B cell (primary cell): ENCODE measurements at regions not wholly inside any gene's neighbourhood (a gene's known extent, or its start where the extent isn't known, plus 50 kb on each side); places are given as distances from the start of the nearest gene placed in this dataset.

Source experiments
- ATAC-seq: fragments of 200-7000 bp; cut with Tn5 transposase; one replicate; pipeline ENCODE4 v1.10.0; 2021; ENCODE audit warnings: low read depth, mild to moderate bottlenecking, moderate number of reproducible peaks, moderate library complexity
- CTCF ChIA-PET: fragments of 350-600 bp; sonication (Branson Sonifier 250); formaldehyde crosslinking; loops from one replicate; lab custom pipeline; 2021; ENCODE audit warnings: antibody characterized with exemption, inconsistent platforms; lab: Charles Lee
- POLR2A ChIA-PET: fragments of 350-600 bp; sonication (Branson Sonifier 250); formaldehyde crosslinking; loops from one replicate; lab custom pipeline; 2021; ENCODE audit warnings: antibody characterized with exemption; lab: Charles Lee
- DNase-seq: peaks from one replicate; pipeline ENCODE4 v3.0.0; 2013
- H2AFZ ChIP-seq: 2 replicates; pipeline ENCODE4 v1.6.1; 2012; ENCODE audit warnings: mild to moderate bottlenecking, low read depth, low read length; ENCODE audit not compliant: insufficient read depth, poor library complexity, severe bottlenecking
- H3K27ac ChIP-seq, 2 donors: 1 replicate in 1 of 2; 2 replicates in 1 of 2; pipeline ENCODE4 v1.5.1; 2012 to 2013; ENCODE audit warnings: low read length in 2 of 2, mild to moderate bottlenecking in 2 of 2, moderate library complexity in 1 of 2
- H3K27me3 ChIP-seq, 4 experiments: fragments of 200-600 bp in 1 of 4; sonication (generic) in 1 of 4; replicated peaks in 1 of 4; 1 replicate in 2 of 4; 2 replicates in 2 of 4; pipeline versions ENCODE4 v1.6.1 to v1.7.0; 2013 to 2016; ENCODE audit warnings: low read length in 3 of 4, mild to moderate bottlenecking in 2 of 4, mixed read lengths in 1 of 4, moderate library complexity in 1 of 4; ENCODE audit not compliant: insufficient read depth in 4 of 4, control insufficient read depth in 3 of 4; ENCODE audit errors: control extremely low read depth in 1 of 4
- H3K36me3 ChIP-seq, 2 experiments: replicated peaks in 1 of 2; 1 replicate in 1 of 2; 2 replicates in 1 of 2; pipeline versions ENCODE4 v1.6.1 to v1.7.1; 2013; ENCODE audit warnings: low read length in 1 of 2; ENCODE audit not compliant: insufficient read depth in 2 of 2, control insufficient read depth in 1 of 2; ENCODE audit errors: control extremely low read depth in 1 of 2, extremely low read depth in 1 of 2
- H3K4me1 ChIP-seq, 2 donors: fragments of 200-600 bp in 1 of 2; sonication (generic) in 1 of 2; 1 replicate in 1 of 2; 2 replicates in 1 of 2; pipeline versions ENCODE4 v1.5.1 to v1.6.1; 2013 to 2017; ENCODE audit warnings: low read length in 2 of 2; ENCODE audit not compliant: control insufficient read depth in 2 of 2, insufficient read depth in 2 of 2
- H3K4me2 ChIP-seq: replicated peaks from 2 replicates; pipeline ENCODE3; 2012; ENCODE audit warnings: mild to moderate bottlenecking, low read depth, low read length; ENCODE audit not compliant: poor library complexity, severe bottlenecking
- H3K4me3 ChIP-seq, 5 experiments: fragments of 200-600 bp in 1 of 5; sonication (generic) in 1 of 5; 1 replicate in 3 of 5; 2 replicates in 2 of 5; pipeline versions ENCODE4 v1.5.1 to v1.7.0; 2011 to 2016; ENCODE audit warnings: low read length in 4 of 5, mild to moderate bottlenecking in 4 of 5, low read depth in 2 of 5, control low read depth in 1 of 5, moderate library complexity in 1 of 5; ENCODE audit not compliant: insufficient read depth in 1 of 5; ENCODE audit errors: control extremely low read depth in 1 of 5, extremely low read depth in 1 of 5
- H3K79me2 ChIP-seq: fragments of 200-600 bp; sonication (generic); one replicate; pipeline ENCODE4 v1.6.0; 2016; ENCODE audit warnings: low read length; ENCODE audit not compliant: control insufficient read depth, insufficient read depth
- H3K9ac ChIP-seq: fragments of 200-600 bp; sonication (generic); 2 replicates; pipeline ENCODE4 v1.6.1; 2017; ENCODE audit warnings: mild to moderate bottlenecking, low read length, moderate library complexity
- H3K9me3 ChIP-seq, 3 donors: one replicate each; pipeline versions ENCODE4 v1.6.1 to v1.7.1; 2013; ENCODE audit warnings: low read length in 2 of 3; ENCODE audit not compliant: control insufficient read depth in 2 of 3, insufficient read depth in 1 of 3; ENCODE audit errors: control extremely low read depth in 1 of 3
- H4K20me1 ChIP-seq: 2 replicates; pipeline ENCODE4 v1.6.0; 2012; ENCODE audit warnings: mild to moderate bottlenecking, low read length; ENCODE audit not compliant: insufficient read depth, control insufficient read depth, poor library complexity, severe bottlenecking
- H3K27ac Mint-ChIP-seq: one replicate; pipeline ENCODE4 v1.8.0; 2021; ENCODE audit warnings: mixed read lengths
- H3K27me3 Mint-ChIP-seq: one replicate; pipeline ENCODE4 v1.8.0; 2021; ENCODE audit warnings: mixed read lengths
- H3K4me1 Mint-ChIP-seq: one replicate; pipeline ENCODE4 v1.8.0; 2021; ENCODE audit warnings: mixed read lengths
- H3K4me3 Mint-ChIP-seq: one replicate; pipeline ENCODE4 v1.8.0; 2021; ENCODE audit warnings: mixed read lengths
- H3K9me3 Mint-ChIP-seq: one replicate; pipeline ENCODE4 v1.8.0; 2022; ENCODE audit warnings: mixed read lengths; ENCODE audit not compliant: insufficient read depth
- EZH2 ChIP-seq: IDR thresholded peaks from 2 replicates; pipeline ENCODE4 v1.6.1; 2012; ENCODE audit warnings: borderline replicate concordance, low read depth, mild to moderate bottlenecking, moderate library complexity, low read length; ENCODE audit not compliant: insufficient read depth, poor library complexity, severe bottlenecking
- WGBS: methylation state at CpG from one replicate; pipeline ENCODE4 v1.1.5; 2013; ENCODE audit warnings: missing lambda C conversion rate; ENCODE audit not compliant: insufficient coverage; 5-methylcytosine and 5-hydroxymethylcytosine counted together
- intact Hi-C: fragments of 100-400 bp; cut with micrococcal nuclease; formaldehyde crosslinking; loops from one replicate; pipeline ENCODE4 v1.10.0; 2022
- TF ChIP-seq, protein P1 (sequence below): fragments of 200-600 bp; IDR thresholded peaks from one replicate; pipeline ENCODE4 v1.8.0; 2022; ENCODE audit warnings: antibody characterized with exemption, mild to moderate bottlenecking

GRCh38 chr15:70530503-70530902 lies 232.9 kb downstream of the UACA start:
- no peak overlapping the region for H3K4me2 ChIP-seq
- H2AFZ ChIP-seq: no peak overlapping the region
- ChIA-PET POLR2A (interaction anchor here (0.9 kb wide), 1 partner anchor 11 kb away, joined by 3 read pairs; no protein-coding TSS in a partner anchor), CTCF (interaction anchor here (1.2 kb wide), 1 partner anchor 1068 kb away, joined by 3 read pairs; no protein-coding TSS in a partner anchor)
- DNase-seq (no peak), ATAC-seq (no peak)
- H3K36me3 ChIP-seq: no peaks in the 10 kb centered on the region
- 100% methylated on average over 2 of the region's 4 CpGs for WGBS
- H3K4me1 ChIP-seq: peaks cover 48 to 54% of the 10 kb centered on the region in 2 donors
- H3K9me3 ChIP-seq: peaks cover 0 to 12% (median 6%) of the 10 kb centered on the region in 3 donors
- H4K20me1 ChIP-seq: no peaks in the 10 kb centered on the region
- TF ChIP-seq, protein P1, sequence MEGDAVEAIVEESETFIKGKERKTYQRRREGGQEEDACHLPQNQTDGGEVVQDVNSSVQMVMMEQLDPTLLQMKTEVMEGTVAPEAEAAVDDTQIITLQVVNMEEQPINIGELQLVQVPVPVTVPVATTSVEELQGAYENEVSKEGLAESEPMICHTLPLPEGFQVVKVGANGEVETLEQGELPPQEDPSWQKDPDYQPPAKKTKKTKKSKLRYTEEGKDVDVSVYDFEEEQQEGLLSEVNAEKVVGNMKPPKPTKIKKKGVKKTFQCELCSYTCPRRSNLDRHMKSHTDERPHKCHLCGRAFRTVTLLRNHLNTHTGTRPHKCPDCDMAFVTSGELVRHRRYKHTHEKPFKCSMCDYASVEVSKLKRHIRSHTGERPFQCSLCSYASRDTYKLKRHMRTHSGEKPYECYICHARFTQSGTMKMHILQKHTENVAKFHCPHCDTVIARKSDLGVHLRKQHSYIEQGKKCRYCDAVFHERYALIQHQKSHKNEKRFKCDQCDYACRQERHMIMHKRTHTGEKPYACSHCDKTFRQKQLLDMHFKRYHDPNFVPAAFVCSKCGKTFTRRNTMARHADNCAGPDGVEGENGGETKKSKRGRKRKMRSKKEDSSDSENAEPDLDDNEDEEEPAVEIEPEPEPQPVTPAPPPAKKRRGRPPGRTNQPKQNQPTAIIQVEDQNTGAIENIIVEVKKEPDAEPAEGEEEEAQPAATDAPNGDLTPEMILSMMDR: no peak
- TF ChIP-seq EZH2: no peak
- H3K79me2 ChIP-seq: no peaks in the 10 kb centered on the region
- no peak overlapping the region for H3K27ac ChIP-seq
- peaks cover 4% of the 10 kb centered on the region for H3K9me3 Mint-ChIP-seq
- H3K27ac Mint-ChIP-seq: peak overlapping the region; percentile 43
- peaks cover 56% of the 10 kb centered on the region for H3K4me1 Mint-ChIP-seq
- H3K4me3 ChIP-seq: no peak overlapping the region
- no peak overlapping the region for H3K9ac ChIP-seq
- peaks cover 8% of the 10 kb centered on the region for H3K27me3 Mint-ChIP-seq
- H3K27me3 ChIP-seq: peaks cover 0 to 4% (median 0%) of the 10 kb centered on the region in 4 experiments
- intact Hi-C loops: no loop called here
- peak overlapping the region; percentile 11 for H3K4me3 Mint-ChIP-seq

GRCh38 chr15:70530017-70530499 lies 233.3 kb downstream of the UACA start:
- H3K27me3 Mint-ChIP-seq: peaks cover 7% of the 10 kb centered on the region
- Histone ChIP-seq H3K27ac (no peak overlapping the region), H3K36me3 (no peaks in the 10 kb centered on the region), H3K9me3 (peaks cover 0 to 12% (median 6%) of the 10 kb centered on the region in 3 donors), H3K79me2 (no peaks in the 10 kb centered on the region), H4K20me1 (no peaks in the 10 kb centered on the region), H3K9ac (no peak overlapping the region), H3K4me2 (no peak overlapping the region), H3K4me1 (peaks cover 44 to 49% of the 10 kb centered on the region in 2 donors), H3K4me3 (no peak overlapping the region), H2AFZ (no peak overlapping the region), H3K27me3 (peaks cover 0 to 4% (median 0%) of the 10 kb centered on the region in 4 experiments)
- peaks cover 52% of the 10 kb centered on the region for H3K4me1 Mint-ChIP-seq
- no peak for DNase-seq
- peak overlapping the region; percentile 11 for H3K4me3 Mint-ChIP-seq
- ChIA-PET CTCF (no interaction called here), POLR2A (interaction anchor here (0.9 kb wide), 1 partner anchor 11 kb away, joined by 3 read pairs; no protein-coding TSS in a partner anchor)
- no peak for ATAC-seq
- intact Hi-C loops: no loop called here
- H3K27ac Mint-ChIP-seq: peak overlapping the region; percentile 43
- WGBS: 90% methylated on average over 5 of the region's 5 CpGs
- peaks cover 4% of the 10 kb centered on the region for H3K9me3 Mint-ChIP-seq
- TF ChIP-seq, protein P1: no peak
- TF ChIP-seq EZH2: no peak
